ENCODE measurements at regions not wholly inside any gene's neighbourhood (a gene's known extent, or its start where the extent isn't known, plus 50 kb on each side); places are given as distances from the start of the nearest gene placed in this dataset.
"Not testable (repeated sequence)": the region's sequence is repeated elsewhere in the genome, so short reads cannot be mapped to it uniquely, and the experiment has no call there.

GRCh38 chr4:12116009-12116552, 687.4 kb upstream of the HS3ST1 start:
- no peaks in the 10 kb centered on the region for H3K9me3 ChIP-seq (ENCODE audit: low read length)
- no peak for TF ChIP-seq REST (IDR thresholded peaks at IDR 0.05; ENCODE audit: borderline replicate concordance)
- no peak for TF ChIP-seq CTCF (IDR thresholded peaks at IDR 0.05; ENCODE audit: poor library complexity, severe bottlenecking)
- TF ChIP-seq RAD21 (conservative IDR thresholded peaks at IDR 0.05): no peak
- TF ChIP-seq MXI1 (conservative IDR thresholded peaks at IDR 0.05; ENCODE audit: poor library complexity, severe bottlenecking): no peak
- TF ChIP-seq EZH2 (IDR thresholded peaks at IDR 0.05; ENCODE audit: borderline replicate concordance, insufficient read depth, low read length, poor library complexity, severe bottlenecking): no peak
- no peak for TF ChIP-seq TAF1 (IDR thresholded peaks at IDR 0.05; ENCODE audit: low read depth)
- TF ChIP-seq EP300 (conservative IDR thresholded peaks at IDR 0.05; ENCODE audit: poor library complexity, severe bottlenecking): no peak
- TF ChIP-seq SMC3 (conservative IDR thresholded peaks at IDR 0.05; ENCODE audit: poor library complexity): no peak
- TF ChIP-seq POLR2AphosphoS5 (IDR thresholded peaks at IDR 0.05): no peak
- H3K27ac ChIP-seq (ENCODE audit: low read length): no peak overlapping the region
- no peak overlapping the region for H3K4me3 ChIP-seq (ENCODE audit: low read length)
- H3F3A ChIP-seq (ENCODE audit: insufficient read depth, low read length, poor library complexity, severe bottlenecking): no peaks in the 10 kb centered on the region
- no peaks in the 10 kb centered on the region for H3K36me3 ChIP-seq (ENCODE audit: insufficient read depth, low read length)
- no peak overlapping the region for H2AFZ ChIP-seq (ENCODE audit: low read depth, low read length)
- no peak overlapping the region for H3K4me2 ChIP-seq (ENCODE audit: low read length)
- no peaks in the 10 kb centered on the region for H3K9me2 ChIP-seq (ENCODE audit: insufficient read depth, low read length)
- H3K9ac ChIP-seq (ENCODE audit: low read length): no peak overlapping the region
- H3K79me2 ChIP-seq (replicated peaks; ENCODE audit: insufficient read depth, low read length): no peaks in the 10 kb centered on the region
- no peaks in the 10 kb centered on the region for H3K27me3 ChIP-seq (ENCODE audit: insufficient read depth, low read depth, low read length)
- H4K20me1 ChIP-seq (ENCODE audit: insufficient read depth): no peaks in the 10 kb centered on the region

- Histone ChIP-seq H3K36me3 (ENCODE audit: insufficient read depth, low read length) (no peaks in the 10 kb centered on the region), H3K27me3 (ENCODE audit: insufficient read depth, low read depth, low read length) (no peaks in the 10 kb centered on the region)
- TF ChIP-seq REST (IDR thresholded peaks at IDR 0.05; ENCODE audit: borderline replicate concordance): no peak
- TF ChIP-seq RAD21 (conservative IDR thresholded peaks at IDR 0.05): no peak
- no peak for TF ChIP-seq POLR2AphosphoS5 (IDR thresholded peaks at IDR 0.05)
- no peak for TF ChIP-seq SMC3 (conservative IDR thresholded peaks at IDR 0.05; ENCODE audit: poor library complexity)
- TF ChIP-seq TAF1 (IDR thresholded peaks at IDR 0.05; ENCODE audit: low read depth): no peak
- TF ChIP-seq EP300 (conservative IDR thresholded peaks at IDR 0.05; ENCODE audit: poor library complexity, severe bottlenecking): no peak
- no peak for TF ChIP-seq EZH2 (IDR thresholded peaks at IDR 0.05; ENCODE audit: borderline replicate concordance, insufficient read depth, low read length, poor library complexity, severe bottlenecking)
- no peak for TF ChIP-seq MXI1 (conservative IDR thresholded peaks at IDR 0.05; ENCODE audit: poor library complexity, severe bottlenecking)
- no peak for TF ChIP-seq CTCF (IDR thresholded peaks at IDR 0.05; ENCODE audit: poor library complexity, severe bottlenecking)
Observed at GRCh38 chr4:12110627-12111026, 681.9 kb upstream of the HS3ST1 start.

GRCh38 chr4:12109056-12109455, 680.4 kb upstream of the HS3ST1 start:
- not testable (repeated sequence) for H3K4me2 ChIP-seq (ENCODE audit: low read length); H3K9me2 ChIP-seq (ENCODE audit: insufficient read depth, low read length); H3K9ac ChIP-seq (ENCODE audit: low read length); H3K27ac ChIP-seq (ENCODE audit: low read length); H3K9me3 ChIP-seq (ENCODE audit: low read length); H3K27me3 ChIP-seq (ENCODE audit: insufficient read depth, low read depth, low read length); H3F3A ChIP-seq (ENCODE audit: insufficient read depth, low read length, poor library complexity, severe bottlenecking); H3K4me3 ChIP-seq (ENCODE audit: low read length); H4K20me1 ChIP-seq (ENCODE audit: insufficient read depth); H3K36me3 ChIP-seq (ENCODE audit: insufficient read depth, low read length); H2AFZ ChIP-seq (ENCODE audit: low read depth, low read length); H3K79me2 ChIP-seq (replicated peaks; ENCODE audit: insufficient read depth, low read length)

More at GRCh38 chr4:12110627-12111026, 681.9 kb upstream of the HS3ST1 start:
- no peak overlapping the region for H3K9ac ChIP-seq (ENCODE audit: low read length)
- no peak overlapping the region for H3K27ac ChIP-seq (ENCODE audit: low read length)
- no peak overlapping the region for H3K4me3 ChIP-seq (ENCODE audit: low read length)
- no peaks in the 10 kb centered on the region for H3K9me3 ChIP-seq (ENCODE audit: low read length)
- H3F3A ChIP-seq (ENCODE audit: insufficient read depth, low read length, poor library complexity, severe bottlenecking): no peaks in the 10 kb centered on the region
- H3K79me2 ChIP-seq (replicated peaks; ENCODE audit: insufficient read depth, low read length): no peaks in the 10 kb centered on the region
- H2AFZ ChIP-seq (ENCODE audit: low read depth, low read length): no peak overlapping the region
- H3K4me2 ChIP-seq (ENCODE audit: low read length): no peak overlapping the region
- no peaks in the 10 kb centered on the region for H4K20me1 ChIP-seq (ENCODE audit: insufficient read depth)
- no peaks in the 10 kb centered on the region for H3K9me2 ChIP-seq (ENCODE audit: insufficient read depth, low read length)
